ENCODE measurements at regions not wholly inside any gene's neighbourhood (a gene's known extent, or its start where the extent isn't known, plus 50 kb on each side); places are given as distances from the start of the nearest gene placed in this dataset.
"Not testable (repeated sequence)": the region's sequence is repeated elsewhere in the genome, so short reads cannot be mapped to it uniquely, and the experiment has no call there.

- no peak for DNase-seq
Observed at GRCh38 chr12:74292351-74293194, 245.1 kb upstream of the ATXN7L3B start.

- no peak for DNase-seq
Observed at GRCh38 chr12:74293689-74294131, 243.9 kb upstream of the ATXN7L3B start.

DNA sequence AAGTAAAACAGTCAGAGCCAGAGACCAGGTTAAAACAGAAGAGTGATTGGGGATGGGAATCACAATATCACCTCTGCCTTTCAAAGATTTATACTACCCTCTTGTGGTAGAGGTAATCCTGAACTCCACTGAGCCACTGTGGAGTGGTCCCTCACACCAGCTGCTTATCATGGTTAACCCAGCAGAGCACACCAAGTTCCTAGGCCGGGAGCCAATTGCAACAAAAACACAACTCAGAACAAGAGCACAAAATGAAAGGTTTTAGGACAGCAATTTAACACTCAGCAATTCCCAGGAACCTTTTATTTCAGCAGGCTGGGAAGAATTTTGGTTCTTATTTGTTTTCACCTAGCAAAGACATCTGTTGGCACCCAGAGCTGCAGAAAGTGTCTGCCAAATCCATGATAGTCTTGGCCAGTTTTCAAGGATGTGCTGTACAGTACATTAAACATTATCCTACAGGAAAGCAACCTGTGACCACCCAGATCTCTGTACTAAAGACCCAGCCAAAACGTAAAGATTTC is 220.5 kb upstream of the ATXN7L3B start:
- no peak for DNase-seq

- DNase-seq: no peak
Observed at GRCh38 chr12:74317741-74318140, 219.9 kb upstream of the ATXN7L3B start.

- no peak for DNase-seq
Observed at GRCh38 chr12:74319886-74320285, 217.7 kb upstream of the ATXN7L3B start.

DNA sequence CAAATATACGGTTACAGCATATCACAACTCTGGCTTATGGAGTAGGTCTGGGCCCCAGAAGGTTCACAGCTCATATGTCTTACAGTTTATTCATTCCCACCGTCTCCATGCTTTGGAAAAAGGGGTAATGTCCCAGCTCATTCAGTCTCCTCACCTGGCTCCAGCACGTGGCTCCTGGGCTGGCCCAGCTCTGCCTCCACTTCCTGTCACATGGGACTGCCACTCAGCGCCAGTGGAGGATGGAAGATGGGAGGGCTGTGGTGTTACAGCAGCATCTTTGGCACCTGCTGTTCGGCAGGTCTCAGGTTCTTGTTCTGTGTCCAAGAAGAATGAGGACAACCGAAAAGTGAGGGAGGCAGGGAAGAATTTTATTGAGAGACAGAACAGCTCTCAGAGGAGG is 216.3 kb upstream of the ATXN7L3B start:
- DNase-seq: no peak

DNA sequence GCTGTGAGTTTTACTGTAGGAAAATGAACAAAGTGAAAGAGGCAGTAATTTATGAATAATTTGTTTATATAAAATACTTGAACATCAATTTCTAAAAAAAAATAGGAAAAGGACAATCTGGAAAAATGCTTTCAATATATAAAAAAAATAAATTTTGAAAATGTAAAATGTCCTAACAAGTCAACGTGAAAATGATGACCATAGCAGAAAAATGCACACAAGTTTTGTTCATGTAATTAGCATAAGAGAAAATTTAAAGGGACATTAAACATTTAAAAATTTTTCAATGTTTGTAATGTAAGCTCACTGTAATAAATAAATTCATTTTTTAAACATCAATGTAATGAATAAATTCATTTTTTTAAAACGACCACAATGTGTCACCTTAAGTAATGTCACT is 214.8 kb upstream of the ATXN7L3B start:
- no peak for DNase-seq

DNA sequence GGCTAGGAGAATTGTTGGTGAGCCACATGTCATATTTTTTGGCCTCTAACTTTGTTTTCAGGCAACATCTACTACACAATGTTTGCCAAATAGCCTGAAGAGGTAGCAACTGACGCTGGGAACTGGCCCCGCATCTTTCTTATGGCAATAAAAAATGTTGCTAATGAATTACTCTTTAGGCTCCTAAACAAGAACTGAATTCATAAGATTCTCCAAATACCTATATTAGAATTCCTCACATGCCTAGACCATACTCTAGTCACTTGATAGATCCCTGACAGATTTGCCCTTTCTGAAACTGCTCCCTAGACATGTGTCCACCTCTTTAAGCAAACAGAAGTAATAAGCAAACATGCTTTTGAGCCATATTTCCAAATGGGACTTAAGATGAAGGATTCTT is 209.0 kb upstream of the ATXN7L3B start:
- DNase-seq: no peak

DNA sequence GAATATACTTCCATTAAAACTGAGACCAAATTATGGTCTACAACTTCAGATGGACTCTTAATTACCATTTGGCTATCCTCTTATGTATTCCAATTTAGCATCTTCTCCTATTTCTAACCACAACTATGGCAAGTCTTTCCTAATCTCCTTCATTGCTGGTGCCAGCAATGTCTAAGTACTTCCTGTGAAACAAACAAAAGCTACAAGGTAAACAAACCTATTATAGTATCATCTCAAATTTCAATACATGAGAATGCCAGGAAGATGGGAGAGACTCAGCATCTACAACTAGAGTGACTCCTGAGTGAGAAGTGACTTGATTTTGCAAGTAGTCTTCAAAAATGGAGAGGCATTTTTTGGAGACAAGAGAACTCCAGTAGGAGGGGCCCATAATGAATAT is 202.9 kb upstream of the ATXN7L3B start:
- no peak for DNase-seq

GRCh38 chr12:74337951-74338350 is 199.7 kb upstream of the ATXN7L3B start:
- DNase-seq: no peak

- no peak for DNase-seq
Observed at GRCh38 chr12:74339211-74339610, 198.4 kb upstream of the ATXN7L3B start.

GRCh38 chr12:74349925-74350324 is 187.7 kb upstream of the ATXN7L3B start:
- DNase-seq: no peak

- DNase-seq: peak in 2 of 3 donors; percentile 1 to 3
Observed at GRCh38 chr12:74365178-74365964, 172.3 kb upstream of the ATXN7L3B start.

DNA sequence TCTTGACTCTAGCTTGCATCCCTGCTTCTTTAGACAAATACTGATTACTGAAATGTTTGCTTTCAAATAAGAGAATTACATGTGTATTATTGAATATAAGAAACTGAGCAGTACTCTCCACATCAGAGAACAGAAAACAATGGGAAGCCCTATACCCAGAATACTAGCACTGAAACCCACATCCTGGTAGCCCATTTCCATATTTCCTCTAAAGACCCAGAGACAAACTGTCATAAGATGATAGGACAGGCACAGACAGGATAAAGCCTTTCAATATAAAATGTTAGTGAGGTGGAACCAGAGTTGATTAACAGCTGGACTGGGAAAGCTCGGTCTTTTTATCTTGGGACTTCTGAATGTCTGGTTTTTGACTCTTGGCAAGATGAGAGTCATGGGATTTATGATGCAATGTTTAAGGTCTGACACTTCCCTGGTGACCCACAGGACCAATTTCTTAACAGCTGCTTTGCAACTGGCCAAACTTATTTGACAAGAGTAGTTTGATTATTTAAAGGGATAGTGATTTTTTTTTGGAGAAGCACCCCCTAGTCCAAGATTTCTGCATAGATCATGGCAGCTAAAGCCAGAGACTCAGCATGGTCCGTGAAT is 166.9 kb upstream of the ATXN7L3B start:
- peak in 1 of 3 donors; percentile 1 for DNase-seq

DNA sequence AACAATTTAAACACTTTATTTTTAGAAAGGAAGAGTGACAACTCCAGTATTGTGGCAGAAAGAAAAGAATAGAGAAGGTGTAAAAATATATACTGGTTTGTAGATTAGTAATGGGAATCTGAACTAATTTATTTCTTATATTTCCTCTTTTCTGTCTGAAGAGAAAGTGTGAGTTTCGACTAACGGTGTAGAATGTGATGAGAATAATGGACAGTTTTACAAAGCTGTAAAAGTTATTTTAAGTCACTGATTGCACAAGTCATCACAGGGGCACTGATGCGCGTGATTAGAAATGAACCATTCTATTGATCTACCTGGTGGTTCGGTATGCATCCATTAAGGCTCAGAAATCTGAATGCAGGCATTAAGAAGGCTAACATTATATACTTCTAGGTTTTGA is 158.5 kb upstream of the ATXN7L3B start:
- no peak for DNase-seq

DNA sequence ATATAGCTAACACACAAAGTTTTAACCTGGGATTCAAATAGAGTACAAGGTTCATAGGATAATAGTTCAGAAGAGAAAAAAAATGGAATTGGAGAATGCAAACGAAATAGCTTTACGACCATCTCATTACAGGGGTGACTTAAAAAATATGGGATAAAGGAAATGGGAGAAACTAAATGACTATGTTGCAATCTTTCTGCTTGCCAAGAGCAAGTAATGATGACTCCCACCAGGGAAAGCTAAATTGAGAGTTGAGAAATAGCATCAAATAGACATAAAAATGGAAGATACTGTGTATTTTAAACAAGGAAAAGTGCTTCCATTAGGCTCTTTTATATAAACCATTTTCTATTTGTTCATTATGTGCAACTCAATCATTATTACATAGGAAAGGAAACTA is 155.7 kb upstream of the ATXN7L3B start:
- DNase-seq: no peak

DNA sequence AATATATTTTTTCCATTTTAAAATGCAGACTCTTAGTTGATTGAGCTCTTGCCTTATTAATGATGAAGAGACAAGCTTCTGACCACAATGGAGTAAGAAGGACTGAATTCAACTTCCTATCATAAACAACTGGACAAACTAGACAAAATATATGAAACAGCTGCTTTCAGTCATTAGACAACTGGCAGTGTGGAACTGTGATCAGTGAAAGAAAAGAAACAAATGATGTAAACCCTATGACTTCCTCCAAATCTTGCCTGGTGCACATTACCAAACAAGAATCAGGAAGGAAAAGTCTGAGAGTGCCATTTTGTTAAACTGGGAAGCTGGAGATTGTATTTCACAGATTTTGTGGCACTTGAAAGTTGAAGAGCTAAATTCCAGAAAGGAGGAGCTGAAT is 154.7 kb upstream of the ATXN7L3B start:
- DNase-seq: no peak

DNA sequence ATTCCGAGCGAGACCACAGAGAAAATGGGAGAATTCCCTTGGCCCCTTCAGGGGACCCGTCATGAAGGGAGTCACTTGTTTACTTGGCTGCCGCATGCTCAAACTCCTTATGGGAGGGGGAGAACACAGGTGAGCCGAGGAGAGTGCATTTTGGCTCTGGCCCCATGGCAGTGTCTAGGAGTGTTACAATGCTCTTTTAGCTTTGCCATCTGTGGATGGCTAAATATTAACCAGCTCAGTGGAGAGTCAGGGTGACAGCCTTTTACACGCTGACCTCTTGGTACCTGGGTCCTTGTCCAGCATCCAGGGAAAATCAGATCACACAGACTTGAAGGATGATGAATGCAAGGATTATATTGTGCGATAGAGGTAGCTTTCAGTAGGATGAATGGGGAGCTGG is 146.4 kb upstream of the ATXN7L3B start:
- DNase-seq: no peak

DNA sequence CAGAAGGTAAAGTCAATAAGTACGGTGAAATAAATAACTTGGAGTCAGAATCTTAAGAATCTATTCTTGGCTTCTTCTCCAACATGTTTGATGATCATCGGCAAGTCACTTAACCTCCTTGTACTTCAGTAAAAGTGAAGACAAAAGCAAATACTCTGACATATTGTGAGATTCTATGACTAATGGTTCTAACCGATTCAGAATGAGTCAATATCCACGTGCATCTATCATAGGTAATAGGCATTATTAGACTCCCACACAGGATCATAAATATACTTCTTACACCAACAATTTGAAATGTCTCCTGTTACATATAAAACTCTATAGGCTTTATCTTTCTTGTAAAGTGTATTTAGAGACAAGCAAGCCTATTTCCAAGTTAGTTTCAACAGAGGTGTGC is 144.4 kb upstream of the ATXN7L3B start:
- DNase-seq: no peak

DNA sequence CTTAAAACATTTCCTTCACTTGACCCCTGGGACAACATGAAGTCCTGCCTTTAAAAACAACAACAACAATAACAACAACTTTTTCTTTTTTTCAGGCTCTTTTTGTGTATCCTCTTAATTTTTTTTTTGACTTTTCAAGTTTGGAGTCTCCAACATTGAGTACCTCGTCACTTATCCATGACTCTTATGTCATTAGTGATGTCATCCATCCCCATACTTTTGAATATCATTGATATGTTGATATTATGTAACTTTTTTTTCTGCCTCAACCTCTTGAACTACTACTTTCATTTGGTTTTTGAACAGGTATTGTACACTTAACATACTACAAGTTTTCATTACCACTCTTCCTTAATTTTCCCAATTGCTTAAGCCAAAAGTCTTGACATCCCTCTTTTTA is 143.0 kb upstream of the ATXN7L3B start:
- no peak for DNase-seq

DNA sequence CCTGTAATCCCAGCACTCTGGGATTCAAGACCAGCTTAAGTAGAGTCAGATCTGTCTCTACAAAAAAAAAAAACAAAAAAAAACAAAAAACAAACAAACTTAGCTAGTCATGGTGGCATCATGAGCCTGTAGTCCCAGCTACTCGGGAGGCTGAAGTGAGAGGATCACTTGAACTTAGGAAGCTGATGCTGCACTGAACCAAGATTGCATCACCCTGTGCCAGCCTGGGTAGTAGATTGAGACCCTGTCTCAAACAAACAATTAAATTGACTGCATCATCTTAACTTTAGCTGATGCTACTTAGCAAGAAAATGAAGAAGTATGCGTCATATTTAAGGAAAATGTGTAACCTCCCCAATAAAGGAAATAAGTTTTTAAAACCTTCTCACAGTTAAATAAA is 136.6 kb upstream of the ATXN7L3B start:
- DNase-seq: no peak

DNA sequence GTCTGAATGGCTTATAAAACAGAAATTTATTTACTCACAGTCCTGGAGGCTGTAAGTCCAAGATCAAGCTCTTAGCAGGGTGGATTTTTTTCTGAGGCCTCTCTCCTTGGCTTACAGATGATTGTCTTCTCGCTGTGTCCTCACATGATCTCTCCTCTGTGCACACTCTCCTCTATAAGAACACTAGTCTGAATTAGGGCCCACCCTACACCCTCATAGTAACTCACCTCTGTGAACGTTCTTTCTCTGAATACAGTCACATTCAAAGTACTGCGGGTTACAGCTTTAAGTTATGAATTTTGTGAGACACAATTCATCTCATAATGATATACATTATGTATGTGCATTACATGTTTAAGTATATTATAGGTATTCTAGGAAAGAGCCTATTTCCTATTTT is 135.7 kb upstream of the ATXN7L3B start:
- no peak for DNase-seq

- not testable (repeated sequence) for DNase-seq
Observed at GRCh38 chr12:74403221-74403470, 134.5 kb upstream of the ATXN7L3B start.

Data from suppressor macrophage treated with lipopolysaccharide for 1 hour (primary cell).